A204.1 (cell line): ENCODE measurements at regions not wholly inside any gene's neighbourhood (a gene's known extent, or its start where the extent isn't known, plus 50 kb on each side); places are given as distances from the start of the nearest gene placed in this dataset.

Experiments
- FAIRE-seq: peaks from 2 replicates; lab custom pipeline; 2012; peaks lifted over from hg19 to GRCh38; lab: Jason Lieb, UNC

DNA sequence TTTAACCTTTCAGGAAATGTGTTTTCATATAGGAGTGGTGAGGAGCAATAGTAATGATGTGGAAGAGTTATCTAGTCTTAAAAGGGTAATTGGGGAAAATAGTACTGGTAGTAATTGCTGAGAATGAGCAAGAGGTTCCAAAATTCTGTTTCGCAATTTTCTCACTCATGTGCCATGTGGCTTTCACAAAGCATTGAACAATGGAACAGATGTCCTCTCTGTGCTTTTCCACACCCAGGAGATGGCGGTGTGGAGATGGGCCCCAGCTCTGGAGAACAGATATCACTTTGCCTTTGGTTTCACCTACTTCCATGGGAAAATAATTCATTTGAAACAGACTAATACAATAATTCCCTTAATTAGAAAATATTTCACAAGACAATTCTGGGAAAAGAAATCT lies 170.0 kb upstream of the SLC10A2 start:
- FAIRE-seq: no peak

DNA sequence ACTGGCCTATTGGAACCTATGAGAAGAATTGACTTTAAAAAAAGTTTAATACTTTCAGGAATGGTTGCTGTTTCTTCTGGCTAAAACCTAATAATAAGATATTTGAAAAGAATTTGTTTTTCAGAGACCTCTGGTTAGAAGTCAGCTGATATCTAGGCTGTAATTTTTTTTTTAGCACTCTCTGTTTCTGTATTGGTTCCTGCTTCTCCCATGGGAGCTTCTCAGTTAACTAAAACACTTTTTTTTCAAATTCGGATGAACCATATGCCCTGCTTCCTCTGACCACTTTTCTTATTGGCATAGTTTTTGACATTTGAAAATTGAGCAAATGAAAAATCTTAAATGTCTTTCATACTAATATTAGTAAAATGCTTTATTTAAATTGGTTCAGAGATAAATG lies 163.5 kb upstream of the SLC10A2 start:
- no peak for FAIRE-seq

DNA sequence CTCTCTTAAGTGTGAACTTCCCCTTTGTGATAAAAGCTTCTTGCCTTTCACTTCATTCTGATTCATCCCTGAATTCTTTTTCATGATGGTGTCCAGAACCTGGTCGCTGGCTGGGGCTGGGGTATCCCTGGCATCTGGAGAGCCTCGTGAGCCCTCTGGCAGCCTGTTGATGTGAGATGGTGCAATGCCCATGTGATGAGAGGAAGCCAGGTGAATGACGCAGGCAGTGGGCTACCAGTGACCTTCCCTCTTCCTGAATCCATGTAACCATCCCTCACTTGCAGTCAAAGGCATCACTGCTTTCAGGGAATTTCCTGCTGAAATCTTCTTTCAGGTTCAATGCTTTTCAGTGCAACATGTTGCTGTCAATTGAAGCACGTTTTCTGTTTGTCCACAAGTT lies 158.6 kb upstream of the SLC10A2 start:
- FAIRE-seq: no peak

DNA sequence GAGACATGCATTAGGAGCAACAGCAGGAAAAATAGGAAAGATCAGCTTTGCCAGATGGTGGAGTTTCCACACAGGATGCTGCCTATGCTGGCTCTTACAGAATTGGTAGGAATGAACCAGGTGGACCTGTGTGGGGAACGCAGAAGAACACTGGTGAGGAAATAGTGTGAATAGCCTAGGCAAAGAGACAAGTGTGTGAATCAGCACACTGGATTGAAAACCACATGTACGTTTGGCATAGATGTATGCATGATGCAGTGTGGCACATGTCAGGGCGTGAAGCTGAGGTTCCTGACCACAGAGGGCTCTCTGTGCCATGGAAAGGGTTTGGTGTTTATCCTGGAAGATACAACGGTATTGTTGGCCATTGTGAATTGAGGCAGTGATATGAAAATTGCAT lies 156.5 kb upstream of the SLC10A2 start:
- FAIRE-seq: no peak

DNA sequence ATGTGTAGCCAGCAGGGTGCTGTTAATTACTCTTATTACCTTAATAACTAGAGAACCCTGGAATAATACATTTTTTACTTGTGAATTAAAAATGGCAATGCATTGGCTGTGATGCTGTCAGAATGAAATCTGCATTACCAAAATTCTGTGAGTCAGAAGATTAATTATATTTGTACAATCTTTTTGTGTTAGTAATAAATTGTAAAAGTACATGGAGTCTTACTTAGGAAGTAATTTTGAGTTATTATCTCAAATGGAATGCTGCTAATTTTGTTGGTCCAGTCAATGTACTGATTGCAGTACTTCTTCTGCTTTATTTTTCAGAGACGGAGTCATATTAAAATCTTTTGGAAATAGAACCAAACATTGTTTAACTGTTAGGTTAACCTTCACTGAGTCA lies 152.0 kb upstream of the SLC10A2 start:
- FAIRE-seq: no peak

DNA sequence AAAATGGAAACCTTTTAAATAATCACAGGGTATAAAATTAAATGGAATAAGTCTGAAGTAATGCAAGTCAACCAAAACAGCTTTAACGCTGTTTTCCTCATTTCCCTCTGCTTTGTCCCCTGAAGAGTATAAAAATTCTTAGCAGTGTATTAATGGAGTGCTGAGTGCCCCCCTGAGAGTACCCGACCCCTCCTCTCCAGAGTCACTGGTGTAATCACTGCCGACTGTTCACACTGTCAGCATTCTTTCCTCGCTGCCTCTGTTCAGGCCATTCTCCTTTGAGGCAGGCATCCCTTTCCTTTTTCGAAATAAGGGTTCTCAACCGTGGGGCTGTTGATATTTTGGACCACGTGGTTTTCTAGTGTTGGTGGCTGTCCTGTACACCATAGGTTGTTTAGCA lies 146.9 kb upstream of the SLC10A2 start:
- no peak for FAIRE-seq

DNA sequence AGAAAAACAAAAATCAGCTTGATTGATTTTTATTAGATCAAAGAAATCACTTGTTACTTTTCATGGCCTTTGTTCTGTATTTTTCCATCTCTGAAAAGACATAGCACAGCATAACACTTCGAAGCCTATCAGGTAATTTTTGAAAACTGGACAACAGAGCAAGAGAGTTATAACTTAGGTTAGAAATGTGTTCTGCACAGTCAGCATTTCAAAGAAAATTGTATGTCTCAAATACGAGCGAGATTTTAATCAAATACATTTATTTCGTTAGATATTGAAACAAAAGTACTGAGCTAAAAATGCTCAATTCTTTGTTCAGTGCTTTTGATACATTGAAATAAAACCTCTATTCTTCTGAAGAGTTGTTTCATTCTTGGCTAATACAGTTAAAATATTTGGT lies 144.1 kb upstream of the SLC10A2 start:
- FAIRE-seq: no peak

DNA sequence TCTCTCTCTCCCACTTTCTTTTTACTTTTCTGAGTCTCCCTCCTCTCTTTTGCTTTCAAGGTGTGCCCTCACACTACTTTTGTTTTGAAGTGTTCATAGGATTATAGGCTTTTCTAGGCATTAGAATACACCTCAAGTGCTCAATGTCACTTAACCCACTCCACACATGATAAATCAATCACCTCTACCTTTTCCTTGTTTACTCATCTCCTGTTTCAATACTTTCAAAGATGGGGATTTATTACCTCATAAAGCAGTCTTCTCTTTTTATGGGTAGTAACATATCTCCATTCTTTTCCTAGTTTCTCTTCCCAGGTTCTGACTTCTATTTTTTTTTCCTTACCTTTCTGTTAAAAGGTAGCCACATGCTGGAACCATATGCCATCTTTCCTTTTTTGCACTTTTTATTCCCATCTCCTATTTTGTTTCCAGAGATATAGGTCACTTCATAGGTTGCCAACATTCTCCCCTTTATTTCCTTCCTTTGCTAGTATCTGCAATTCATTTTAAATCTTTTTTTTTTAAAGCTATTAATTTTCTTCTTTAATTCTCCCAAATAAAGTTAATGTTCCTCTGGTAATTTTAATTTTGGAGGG lies 137.6 kb upstream of the SLC10A2 start:
- no peak for FAIRE-seq

DNA sequence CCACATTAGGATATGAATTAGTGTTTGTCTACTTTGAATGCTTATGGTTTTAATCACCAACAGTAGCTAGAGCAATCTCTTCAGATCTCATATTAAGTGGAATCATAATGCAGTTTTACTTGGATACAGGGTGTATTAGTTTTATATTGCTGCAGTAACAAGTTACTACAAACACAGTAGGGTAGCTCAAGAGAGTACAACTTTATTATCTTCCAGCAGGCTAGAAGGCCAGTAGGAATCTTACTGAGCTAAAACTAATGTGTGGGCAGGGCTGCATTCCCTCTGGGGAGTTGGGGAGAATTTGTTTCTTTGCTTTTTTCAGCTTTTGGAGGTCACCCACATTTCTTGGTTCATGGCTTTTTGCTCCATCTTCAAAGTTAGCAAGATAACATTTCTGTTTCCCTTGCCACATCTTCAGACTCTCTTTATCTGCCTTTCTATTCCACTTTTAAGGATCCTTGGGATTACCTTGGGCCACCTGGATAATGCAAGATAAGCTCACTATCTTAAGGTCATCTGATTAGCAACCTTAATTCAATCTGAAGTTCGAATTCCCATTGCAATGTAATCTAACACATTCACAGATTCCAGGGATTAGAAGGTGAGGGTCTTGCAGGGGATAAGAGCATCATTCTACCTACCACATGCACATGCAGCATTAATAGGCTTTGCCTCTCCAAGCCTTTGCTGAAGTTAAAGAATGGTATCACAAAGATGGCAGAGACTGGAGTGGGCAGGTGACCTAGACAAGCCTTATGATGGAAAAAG lies 134.1 kb upstream of the SLC10A2 start:
- no peak for FAIRE-seq

DNA sequence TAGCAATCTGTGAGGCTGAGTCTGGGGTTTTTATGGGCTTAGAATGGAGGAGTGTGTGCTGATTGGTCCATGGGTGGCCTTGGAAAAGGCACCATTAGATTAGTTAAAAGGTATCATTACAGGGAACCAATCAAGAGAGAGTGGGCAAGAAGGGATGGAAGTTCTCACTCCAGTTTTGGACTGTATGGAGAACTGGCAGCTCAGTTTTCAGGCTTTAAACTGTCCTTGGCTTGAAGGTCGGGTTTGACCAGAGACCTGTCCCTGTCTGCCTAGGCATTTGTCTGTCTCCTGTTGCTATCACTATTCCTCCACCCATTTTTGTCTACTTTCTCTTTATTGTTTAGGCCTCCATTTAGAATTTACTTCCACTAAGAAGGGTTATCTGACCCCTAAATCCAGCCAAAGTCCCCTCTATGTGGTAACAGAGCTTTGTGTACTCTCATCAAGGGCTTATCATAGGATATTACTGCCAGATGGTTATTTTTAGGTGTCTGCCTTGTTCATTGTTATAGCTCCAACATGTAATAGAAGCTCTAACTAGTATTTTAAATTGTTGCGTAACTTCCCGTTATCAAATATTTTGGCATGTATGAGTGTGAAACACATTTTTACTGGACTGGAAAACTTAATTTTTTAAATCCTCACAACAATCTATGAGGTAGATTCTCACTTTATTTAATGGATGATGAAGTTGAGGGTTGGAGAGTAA lies 133.3 kb upstream of the SLC10A2 start:
- FAIRE-seq: no peak

DNA sequence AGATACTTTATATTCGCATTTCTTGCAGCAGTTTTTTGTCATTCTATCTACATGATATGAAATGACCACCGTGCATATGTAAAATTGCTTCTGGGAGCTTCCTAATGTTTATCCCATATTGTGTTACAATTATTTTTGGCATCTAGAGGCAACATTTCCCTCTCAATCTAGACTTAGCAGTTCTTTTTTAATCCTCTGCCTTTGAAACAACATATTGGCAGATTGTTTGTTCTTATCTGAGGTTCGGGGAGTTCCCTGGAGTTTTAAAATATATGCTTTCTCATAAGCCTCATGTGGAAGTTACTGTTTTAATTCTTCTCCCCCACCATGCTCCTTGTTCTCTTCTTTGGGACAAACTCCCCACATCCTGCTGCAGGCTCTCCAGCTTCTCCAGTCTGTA lies 130.1 kb upstream of the SLC10A2 start:
- FAIRE-seq: no peak

DNA sequence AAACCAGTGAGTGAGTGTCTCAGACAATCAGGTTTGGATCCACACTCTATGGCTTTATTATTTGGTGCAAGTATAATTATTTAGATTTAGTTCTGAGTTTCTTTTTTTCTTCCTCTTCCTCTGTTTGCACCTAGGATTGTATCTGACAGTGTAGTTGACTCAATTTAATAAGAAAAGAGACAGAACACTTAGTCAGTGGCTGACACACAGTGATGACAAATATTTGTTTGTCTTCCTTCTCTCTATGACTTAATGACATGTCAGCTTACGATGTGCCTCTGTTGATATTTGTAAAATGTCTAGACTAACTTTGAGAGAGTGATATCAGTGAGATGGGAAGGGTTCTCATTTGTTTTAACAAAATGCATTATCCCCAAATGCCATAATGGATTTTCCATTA lies 129.5 kb upstream of the SLC10A2 start:
- no peak for FAIRE-seq

DNA sequence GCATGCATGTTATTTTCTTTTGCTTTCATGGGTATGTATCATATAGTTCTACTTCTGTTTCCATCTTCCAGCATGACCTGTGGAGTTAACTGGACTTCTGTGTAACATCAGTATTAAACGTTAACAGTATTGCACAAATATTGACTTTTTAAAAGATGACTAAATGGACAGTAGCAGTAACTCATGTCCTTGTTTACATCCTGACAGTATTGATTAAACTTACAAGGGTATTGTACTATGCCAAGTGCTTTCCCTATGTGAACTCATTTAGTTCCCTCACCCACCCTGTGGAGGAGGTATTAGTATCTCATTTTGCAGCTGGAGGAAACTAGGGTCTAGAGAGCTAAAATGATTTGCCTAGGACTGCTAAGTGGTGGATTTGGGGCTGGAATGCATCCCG lies 128.7 kb upstream of the SLC10A2 start:
- FAIRE-seq: no peak

DNA sequence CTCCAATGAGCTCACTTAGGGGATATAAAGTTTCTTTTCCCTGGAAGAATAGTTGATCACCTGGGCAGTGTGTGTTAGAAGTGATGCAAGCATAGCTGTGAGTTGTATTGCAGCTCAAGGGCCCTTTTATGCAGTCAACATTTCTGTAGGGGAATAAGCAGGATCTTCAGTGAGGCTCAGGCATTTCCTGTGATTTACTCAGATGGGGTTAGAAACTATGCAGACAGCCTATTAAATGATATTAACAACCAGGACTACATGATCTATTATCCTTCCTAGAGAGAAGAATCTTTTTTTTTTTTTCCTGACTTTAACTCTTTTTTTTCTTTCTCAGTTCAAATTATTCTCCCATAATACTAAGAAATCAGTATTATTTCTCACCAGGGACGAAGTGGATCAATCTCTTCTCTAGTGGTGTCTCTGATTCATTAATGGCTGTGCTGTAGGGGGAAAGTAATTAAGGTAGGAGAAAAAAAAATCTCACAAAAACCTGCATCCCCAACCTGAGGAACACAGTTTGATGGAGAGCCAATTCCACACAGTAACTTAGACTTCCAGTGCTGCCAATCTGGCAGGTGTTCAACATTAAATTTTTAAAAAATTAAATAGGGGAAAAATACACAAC lies 126.4 kb upstream of the SLC10A2 start:
- FAIRE-seq: no peak

DNA sequence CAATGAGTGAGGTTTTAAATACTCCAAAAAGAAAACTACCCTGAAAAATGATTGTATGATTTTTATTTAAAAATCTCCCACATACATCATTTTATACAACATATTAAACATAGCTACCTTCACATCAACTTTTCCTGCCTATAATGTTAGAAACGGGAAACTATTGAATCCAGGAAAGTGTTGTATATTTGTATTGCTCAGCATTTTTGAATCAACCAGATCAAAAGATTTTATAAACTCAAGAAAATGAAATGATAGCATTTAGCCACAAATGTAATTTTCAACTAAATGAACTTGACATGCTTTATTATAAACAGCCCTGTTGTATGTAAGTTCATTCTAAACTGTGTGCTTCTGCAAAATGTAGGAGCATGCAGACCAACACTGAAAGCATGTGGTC lies 124.6 kb upstream of the SLC10A2 start:
- no peak for FAIRE-seq

DNA sequence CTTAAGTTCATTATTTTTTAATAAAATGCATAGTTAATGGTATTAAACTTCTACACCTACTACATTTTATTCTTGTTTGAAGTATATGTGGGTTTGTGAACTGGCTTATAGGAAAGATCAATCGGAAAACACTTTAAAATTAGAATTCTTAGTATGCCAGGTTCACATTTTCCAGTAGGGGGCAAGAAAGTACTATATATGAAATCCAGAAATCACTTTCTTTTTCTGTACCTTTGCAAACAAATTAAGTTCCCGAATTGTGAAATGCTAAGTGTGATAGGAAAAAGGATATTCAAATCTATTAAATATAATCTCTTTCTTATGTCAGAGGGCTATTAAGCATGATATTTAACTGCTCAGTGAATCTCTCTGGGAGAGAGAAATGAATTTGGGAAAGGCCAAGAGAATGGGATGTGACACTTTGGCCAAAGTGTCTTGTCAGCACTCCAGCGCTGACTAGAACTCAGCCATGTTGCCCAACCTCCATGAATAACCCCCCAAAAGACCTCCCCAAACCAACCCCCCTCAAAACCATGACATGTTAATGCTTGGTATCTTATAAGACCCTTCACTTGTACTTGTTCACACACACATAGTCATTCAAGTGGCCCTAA lies 122.6 kb upstream of the SLC10A2 start:
- FAIRE-seq: peak; percentile 95

DNA sequence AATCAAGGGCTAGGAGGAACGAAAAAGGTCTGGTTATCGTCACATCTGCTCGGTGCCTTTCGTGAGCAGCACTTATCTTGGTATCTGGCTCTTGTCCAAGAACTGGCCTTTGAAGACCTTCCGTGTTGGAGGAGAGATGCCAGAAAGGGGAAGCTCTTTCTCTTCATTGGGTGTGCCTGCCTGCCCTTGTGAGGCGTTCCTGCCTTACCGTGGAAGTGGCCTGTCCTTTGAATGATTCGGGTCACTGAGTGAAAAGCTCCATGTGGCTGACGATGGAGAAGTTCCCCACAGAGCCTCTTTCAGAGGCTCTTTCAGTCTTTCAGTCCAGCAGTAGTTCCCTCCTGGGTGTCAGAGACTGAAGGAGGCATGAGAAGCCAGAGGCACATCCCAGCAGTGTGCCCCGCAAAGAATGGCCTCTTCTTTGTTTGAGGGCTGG lies 121.5 kb upstream of the SLC10A2 start:
- no peak for FAIRE-seq

DNA sequence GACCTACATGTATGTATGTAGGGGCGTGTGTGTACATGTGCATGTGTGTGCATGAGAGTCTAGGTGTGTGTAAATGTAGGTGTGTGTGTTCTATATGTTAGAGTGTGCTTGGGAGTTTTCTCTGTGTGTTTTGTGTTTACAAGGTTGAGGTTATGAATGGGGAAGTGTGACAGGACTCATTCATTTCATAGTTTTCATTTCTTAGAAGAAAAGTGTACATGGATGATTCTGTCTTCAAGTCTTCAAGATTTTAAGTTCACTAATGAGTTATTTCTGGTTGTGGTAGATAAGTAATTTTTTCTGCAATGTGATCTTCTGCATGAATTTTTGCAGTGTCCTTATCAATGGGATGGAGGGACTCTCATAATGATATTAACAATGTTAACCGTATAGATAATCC lies 118.2 kb upstream of the SLC10A2 start:
- FAIRE-seq: no peak

DNA sequence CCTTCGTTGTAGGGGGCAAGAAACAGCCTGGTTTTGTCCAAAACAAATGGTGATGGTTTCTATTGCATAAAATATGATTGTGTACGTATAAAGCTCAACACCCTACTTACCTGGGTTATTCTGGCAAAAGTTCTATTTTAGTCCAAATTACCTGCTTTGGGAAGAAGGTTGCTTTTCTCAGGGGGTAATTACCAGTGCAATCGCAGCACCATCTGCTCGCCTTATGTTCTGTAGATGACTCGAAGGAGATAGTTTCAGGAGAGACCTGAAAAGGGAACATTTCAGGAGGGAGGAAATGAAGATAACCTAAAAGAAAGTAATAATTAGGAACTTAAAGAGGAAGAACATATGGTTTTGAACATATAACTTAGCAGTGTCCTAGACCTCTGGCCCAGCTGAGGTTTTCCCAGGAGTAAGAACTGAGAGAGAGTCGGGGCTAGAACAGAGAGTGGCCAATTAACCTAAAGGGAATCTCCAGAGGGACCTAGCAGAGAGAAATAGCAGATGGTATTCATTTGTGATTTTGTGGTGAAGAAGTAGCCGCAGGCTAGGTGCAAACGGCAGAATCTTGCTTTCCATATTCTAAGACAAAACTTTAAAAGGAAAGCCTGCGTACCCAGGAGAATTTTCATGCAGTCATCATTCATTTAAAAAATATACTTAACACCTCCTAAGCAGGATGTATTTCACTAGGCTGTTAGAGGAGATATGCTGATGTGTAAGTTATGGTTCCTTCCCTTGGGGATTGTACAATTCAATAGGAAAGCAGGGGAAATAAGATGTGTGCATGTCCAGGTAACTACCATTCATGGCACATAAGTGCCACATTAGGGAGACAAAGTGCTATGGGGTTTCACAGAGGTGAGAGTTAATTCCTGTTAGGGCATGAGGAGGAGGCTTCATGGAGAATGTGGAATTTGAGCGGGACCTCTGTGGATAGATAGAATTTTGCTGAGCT lies 113.0 kb upstream of the SLC10A2 start:
- FAIRE-seq: no peak

DNA sequence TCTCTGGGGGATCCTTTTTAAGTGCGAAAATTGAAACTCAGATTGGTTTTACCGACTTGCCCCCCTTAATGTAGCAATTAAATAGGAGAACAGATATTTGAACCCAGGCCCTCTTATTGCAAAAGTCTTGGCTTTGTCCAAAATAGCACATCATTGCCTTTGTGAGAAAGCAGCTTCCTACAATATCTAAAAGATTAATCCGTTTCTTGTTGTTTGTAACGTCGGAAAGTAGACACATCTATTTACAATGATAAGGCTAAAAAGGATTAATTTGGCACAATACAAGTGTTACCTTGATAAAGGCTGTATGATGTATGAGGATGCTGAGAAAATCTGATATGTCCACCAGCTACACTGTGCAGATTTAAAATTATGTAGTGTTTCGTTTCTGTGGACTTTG lies 108.7 kb upstream of the SLC10A2 start:
- no peak for FAIRE-seq

DNA sequence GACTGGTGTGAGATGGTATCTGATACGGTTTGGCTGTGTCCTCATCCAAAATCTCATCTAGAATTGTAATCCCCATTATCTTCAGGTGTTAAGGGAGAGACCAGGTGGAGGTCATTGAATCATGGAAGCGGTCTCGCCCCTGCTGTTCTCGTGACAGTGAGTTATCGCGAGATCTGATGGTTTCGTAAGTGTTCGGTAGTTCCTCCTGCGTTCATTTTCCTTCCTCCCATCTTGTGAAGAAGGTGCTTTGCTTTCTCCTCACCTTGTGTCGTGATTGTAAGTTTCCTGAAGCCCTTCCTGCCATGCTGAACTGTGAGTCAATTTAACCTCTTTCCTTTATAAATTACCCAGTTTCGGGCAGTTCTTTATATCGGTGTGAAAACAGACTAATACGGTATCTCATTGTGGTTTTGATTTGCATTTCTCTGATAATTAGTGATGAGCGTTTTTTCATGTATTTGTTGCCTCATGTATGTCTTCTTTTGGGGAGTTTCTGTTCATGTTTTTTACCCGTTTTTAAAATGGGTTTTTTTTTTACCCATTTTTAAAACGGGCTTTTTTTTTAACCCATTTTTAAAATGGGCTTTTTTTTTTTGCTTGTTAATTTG lies 102.8 kb upstream of the SLC10A2 start:
- no peak for FAIRE-seq
